ENCODE measurements at regions not wholly inside any gene's neighbourhood (a gene's known extent, or its start where the extent isn't known, plus 50 kb on each side); places are given as distances from the start of the nearest gene placed in this dataset.

- no peak for TF ChIP-seq CTCF (IDR thresholded peaks at IDR 0.05)
- TF ChIP-seq POLR2A (IDR thresholded peaks at IDR 0.05), result no peak
Measured at GRCh38 chr4:181061787-181062186, 1181.4 kb upstream of the TENM3 start.
